GM13977 (cell line): ENCODE measurements at regions not wholly inside any gene's neighbourhood (a gene's known extent, or its start where the extent isn't known, plus 50 kb on each side); places are given as distances from the start of the nearest gene placed in this dataset.

ENCODE experiments used
- DNase-seq: peaks from one replicate; pipeline ENCODE4 v3.0.0; 2012; ENCODE audit warnings: low spot score
- CTCF ChIP-seq: IDR thresholded peaks from 2 replicates; pipeline ENCODE4 v1.5.1; 2012; ENCODE audit warnings: mild to moderate bottlenecking, control low read depth; ENCODE audit not compliant: insufficient read depth; ENCODE audit errors: extremely low read depth, missing control alignments
- in situ Hi-C: fragments of 300-500 bp; cut with MboI; formaldehyde crosslinking; loops from one replicate; pipeline ENCODE4 v1.12.0; 2022; ENCODE audit warnings: low sequenced_read_pairs, low pct_unique_long_range_greater_than_20kb, mixed read lengths, inconsistent platforms; ENCODE audit not compliant: unreplicated experiment

GRCh38 chr6:15781333-15781732, 118.5 kb upstream of the DTNBP1 start:
- in situ Hi-C loops, result no loop called here
- TF ChIP-seq CTCF, result no peak
- no peak for DNase-seq

GRCh38 chr6:15780437-15780836, 117.6 kb upstream of the DTNBP1 start:
- no peak for TF ChIP-seq CTCF
- no peak for DNase-seq
- in situ Hi-C loops, result no loop called here

- no peak for TF ChIP-seq CTCF
- DNase-seq, result no peak
- in situ Hi-C loops, result no loop called here
Observed at GRCh38 chr6:15779726-15780125, 116.9 kb upstream of the DTNBP1 start.

- no peak for TF ChIP-seq CTCF
- DNase-seq, result peak; percentile 25
- in situ Hi-C loops, result no loop called here
Observed at GRCh38 chr6:15776458-15776980, 113.7 kb upstream of the DTNBP1 start.

- in situ Hi-C loops, result no loop called here
- TF ChIP-seq CTCF, result no peak
- DNase-seq, result no peak
Observed at GRCh38 chr6:15775741-15776140, 112.9 kb upstream of the DTNBP1 start.

GRCh38 chr6:15775076-15775634, 112.3 kb upstream of the DTNBP1 start:
- in situ Hi-C loops, result no loop called here
- no peak for TF ChIP-seq CTCF
- DNase-seq, result no peak
